GM23338 (cell line): ENCODE measurements at regions not wholly inside any gene's neighbourhood (a gene's known extent, or its start where the extent isn't known, plus 50 kb on each side); places are given as distances from the start of the nearest gene placed in this dataset.

ENCODE experiments used
- ATAC-seq: fragments of 200-7000 bp; cut with Tn5 transposase; 3 replicates; pipeline ENCODE4 v1.9.1; 2020
- DNase-seq: peaks from one replicate; pipeline ENCODE4 v3.0.0-alpha.2; 2015; ENCODE audit warnings: low spot score
- H2AFZ ChIP-seq: fragments of 200-600 bp; sonication (generic); 2 replicates; pipeline ENCODE4 v1.8.0; 2016; ENCODE audit warnings: antibody characterized with exemption, mild to moderate bottlenecking, moderate library complexity
- H3F3A ChIP-seq: fragments of 200-600 bp; sonication (generic); replicated peaks from 2 replicates; pipeline ENCODE4 v1.8.0; 2017; ENCODE audit warnings: antibody characterized with exemption, mixed run types, low read depth
- H3K27ac ChIP-seq: fragments of 200-600 bp; sonication (generic); 2 replicates; pipeline ENCODE4 v1.6.1; 2016; ENCODE audit warnings: low read depth
- H3K27me3 ChIP-seq: fragments of 200-600 bp; sonication (generic); 2 replicates; pipeline ENCODE4 v1.8.0; 2016; ENCODE audit warnings: mild to moderate bottlenecking, mixed run types, moderate library complexity; ENCODE audit not compliant: insufficient read depth
- H3K36me3 ChIP-seq: fragments of 200-600 bp; sonication (generic); 2 replicates; pipeline ENCODE4 v1.8.0; 2016; ENCODE audit warnings: mild to moderate bottlenecking; ENCODE audit not compliant: insufficient read depth
- H3K4me1 ChIP-seq: fragments of 200-600 bp; sonication (generic); 2 replicates; pipeline ENCODE4 v1.8.0; 2016; ENCODE audit warnings: mild to moderate bottlenecking, moderate library complexity; ENCODE audit not compliant: insufficient read depth
- H3K4me2 ChIP-seq: fragments of 200-600 bp; sonication (generic); 2 replicates; pipeline ENCODE4 v1.7.1; 2017; ENCODE audit warnings: mixed run types
- H3K4me3 ChIP-seq: fragments of 200-600 bp; sonication (generic); 2 replicates; pipeline ENCODE4 v1.6.1; 2016; ENCODE audit warnings: mixed run types
- H3K79me2 ChIP-seq: fragments of 200-600 bp; sonication (generic); replicated peaks from 2 replicates; pipeline ENCODE4 v1.8.0; 2017; ENCODE audit warnings: mild to moderate bottlenecking; ENCODE audit not compliant: insufficient read depth
- H3K9me2 ChIP-seq: fragments of 200-600 bp; sonication (generic); 2 replicates; pipeline ENCODE4 v1.8.0; 2017; ENCODE audit not compliant: insufficient read depth
- H4K20me1 ChIP-seq: fragments of 200-600 bp; sonication (generic); replicated peaks from 2 replicates; pipeline ENCODE4 v1.8.0; 2017; ENCODE audit warnings: mild to moderate bottlenecking; ENCODE audit not compliant: insufficient read depth
- H3K27ac Mint-ChIP-seq: 2 replicates; pipeline ENCODE4 v1.8.0; 2020; ENCODE audit warnings: inconsistent platforms, mild to moderate bottlenecking, moderate library complexity, mixed read lengths
- H3K27me3 Mint-ChIP-seq: 3 replicates; pipeline ENCODE4 v1.8.0; 2022; ENCODE audit warnings: low read depth, mild to moderate bottlenecking, moderate library complexity, mixed read lengths, inconsistent platforms; ENCODE audit not compliant: insufficient read depth, poor library complexity
- H3K36me3 Mint-ChIP-seq: 3 replicates; pipeline ENCODE4 v1.8.0; 2021; ENCODE audit warnings: low read depth, mild to moderate bottlenecking, inconsistent platforms, moderate library complexity, mixed read lengths
- H3K4me1 Mint-ChIP-seq: 3 replicates; pipeline ENCODE4 v1.8.0; 2020; ENCODE audit warnings: mild to moderate bottlenecking, inconsistent platforms, mixed read lengths
- H3K4me3 Mint-ChIP-seq: 3 replicates; pipeline ENCODE4 v1.8.0; 2021; ENCODE audit warnings: moderate library complexity, mild to moderate bottlenecking, inconsistent platforms, mixed read lengths
- H3K9me3 Mint-ChIP-seq: 3 replicates; pipeline ENCODE4 v1.8.0; 2020; ENCODE audit warnings: moderate library complexity, mild to moderate bottlenecking, inconsistent platforms, mixed read lengths
- EZH2 ChIP-seq: fragments of 200-600 bp; sonication (generic); IDR thresholded peaks from one replicate; pipeline ENCODE4 v1.8.0; 2017; ENCODE audit warnings: antibody characterized with exemption, mild to moderate bottlenecking, low read depth; ENCODE audit not compliant: unreplicated experiment
- JUNB ChIP-seq: IDR thresholded peaks from one replicate; pipeline ENCODE4 v1.6.1; 2016; ENCODE audit warnings: antibody characterized with exemption; ENCODE audit not compliant: unreplicated experiment
- NANOG ChIP-seq: IDR thresholded peaks from 2 replicates; pipeline ENCODE4 v1.6.1; 2016; ENCODE audit warnings: antibody characterized with exemption, borderline replicate concordance
- POLR2AphosphoS5 ChIP-seq: IDR thresholded peaks from 2 replicates; pipeline ENCODE4 v1.6.1; 2016; ENCODE audit warnings: antibody characterized with exemption, low read depth
- STAT1 ChIP-seq: IDR thresholded peaks from one replicate; pipeline ENCODE4 v1.6.1; 2016; ENCODE audit warnings: antibody characterized with exemption; ENCODE audit not compliant: unreplicated experiment
- ZNF114 ChIP-seq: fragments of 250-450 bp; sonication (Bioruptor Pico); IDR thresholded peaks from 2 replicates; pipeline ENCODE4 v1.5.0; 2020; ENCODE audit warnings: mild to moderate bottlenecking, moderate library complexity
- TF ChIP-seq, protein P1 (sequence below): IDR thresholded peaks from one replicate; pipeline ENCODE4 v1.6.1; 2018; ENCODE audit warnings: antibody characterized with exemption; ENCODE audit not compliant: unreplicated experiment
- TF ChIP-seq, protein P2 (sequence below): IDR thresholded peaks from 2 replicates; pipeline ENCODE4 v1.6.1; 2016; ENCODE audit warnings: antibody characterized with exemption
- TF ChIP-seq, protein P3 (sequence below), 2 experiments: fragments of 200-600 bp in 1 of 2; sonication (generic) in 1 of 2; conservative IDR thresholded peaks; 2 replicates each; pipeline versions ENCODE4 v1.5.1 to v1.6.1; 2016 to 2017; ENCODE audit warnings: antibody characterized with exemption in 2 of 2, low read depth in 2 of 2, mild to moderate bottlenecking in 2 of 2, moderate library complexity in 1 of 2
- TF ChIP-seq, protein P4 (sequence below): fragments of 250-450 bp; sonication (Bioruptor Pico); IDR thresholded peaks from 2 replicates; pipeline ENCODE4 v1.5.0; 2020; ENCODE audit warnings: mild to moderate bottlenecking, moderate library complexity

- ATAC-seq (no peak), DNase-seq (no peak)
- no peaks in the 10 kb centered on the region for H3K4me1 Mint-ChIP-seq
- Histone ChIP-seq H3K27me3 (no peaks in the 10 kb centered on the region), H3K9me2 (no peaks in the 10 kb centered on the region), H4K20me1 (no peaks in the 10 kb centered on the region), H3K79me2 (no peaks in the 10 kb centered on the region), H3F3A (no peaks in the 10 kb centered on the region), H3K4me1 (no peaks in the 10 kb centered on the region), H3K36me3 (no peaks in the 10 kb centered on the region), H2AFZ (no peak overlapping the region; the same call in 1 of the 2 replicates), H3K4me2 (no peak overlapping the region), H3K27ac (no peak overlapping the region), H3K4me3 (no peak overlapping the region)
- no peak overlapping the region for H3K27ac Mint-ChIP-seq
- no peaks in the 10 kb centered on the region for H3K9me3 Mint-ChIP-seq
- no peak overlapping the region for H3K4me3 Mint-ChIP-seq
- no peaks in the 10 kb centered on the region for H3K27me3 Mint-ChIP-seq
- H3K36me3 Mint-ChIP-seq: no peaks in the 10 kb centered on the region
- no peak for TF ChIP-seq EZH2
- TF ChIP-seq ZNF114: no peak
- TF ChIP-seq, protein P1, sequence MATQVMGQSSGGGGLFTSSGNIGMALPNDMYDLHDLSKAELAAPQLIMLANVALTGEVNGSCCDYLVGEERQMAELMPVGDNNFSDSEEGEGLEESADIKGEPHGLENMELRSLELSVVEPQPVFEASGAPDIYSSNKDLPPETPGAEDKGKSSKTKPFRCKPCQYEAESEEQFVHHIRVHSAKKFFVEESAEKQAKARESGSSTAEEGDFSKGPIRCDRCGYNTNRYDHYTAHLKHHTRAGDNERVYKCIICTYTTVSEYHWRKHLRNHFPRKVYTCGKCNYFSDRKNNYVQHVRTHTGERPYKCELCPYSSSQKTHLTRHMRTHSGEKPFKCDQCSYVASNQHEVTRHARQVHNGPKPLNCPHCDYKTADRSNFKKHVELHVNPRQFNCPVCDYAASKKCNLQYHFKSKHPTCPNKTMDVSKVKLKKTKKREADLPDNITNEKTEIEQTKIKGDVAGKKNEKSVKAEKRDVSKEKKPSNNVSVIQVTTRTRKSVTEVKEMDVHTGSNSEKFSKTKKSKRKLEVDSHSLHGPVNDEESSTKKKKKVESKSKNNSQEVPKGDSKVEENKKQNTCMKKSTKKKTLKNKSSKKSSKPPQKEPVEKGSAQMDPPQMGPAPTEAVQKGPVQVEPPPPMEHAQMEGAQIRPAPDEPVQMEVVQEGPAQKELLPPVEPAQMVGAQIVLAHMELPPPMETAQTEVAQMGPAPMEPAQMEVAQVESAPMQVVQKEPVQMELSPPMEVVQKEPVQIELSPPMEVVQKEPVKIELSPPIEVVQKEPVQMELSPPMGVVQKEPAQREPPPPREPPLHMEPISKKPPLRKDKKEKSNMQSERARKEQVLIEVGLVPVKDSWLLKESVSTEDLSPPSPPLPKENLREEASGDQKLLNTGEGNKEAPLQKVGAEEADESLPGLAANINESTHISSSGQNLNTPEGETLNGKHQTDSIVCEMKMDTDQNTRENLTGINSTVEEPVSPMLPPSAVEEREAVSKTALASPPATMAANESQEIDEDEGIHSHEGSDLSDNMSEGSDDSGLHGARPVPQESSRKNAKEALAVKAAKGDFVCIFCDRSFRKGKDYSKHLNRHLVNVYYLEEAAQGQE: no peak
- TF ChIP-seq, protein P2, sequence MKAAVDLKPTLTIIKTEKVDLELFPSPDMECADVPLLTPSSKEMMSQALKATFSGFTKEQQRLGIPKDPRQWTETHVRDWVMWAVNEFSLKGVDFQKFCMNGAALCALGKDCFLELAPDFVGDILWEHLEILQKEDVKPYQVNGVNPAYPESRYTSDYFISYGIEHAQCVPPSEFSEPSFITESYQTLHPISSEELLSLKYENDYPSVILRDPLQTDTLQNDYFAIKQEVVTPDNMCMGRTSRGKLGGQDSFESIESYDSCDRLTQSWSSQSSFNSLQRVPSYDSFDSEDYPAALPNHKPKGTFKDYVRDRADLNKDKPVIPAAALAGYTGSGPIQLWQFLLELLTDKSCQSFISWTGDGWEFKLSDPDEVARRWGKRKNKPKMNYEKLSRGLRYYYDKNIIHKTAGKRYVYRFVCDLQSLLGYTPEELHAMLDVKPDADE: no peak
- TF ChIP-seq, protein P3, sequence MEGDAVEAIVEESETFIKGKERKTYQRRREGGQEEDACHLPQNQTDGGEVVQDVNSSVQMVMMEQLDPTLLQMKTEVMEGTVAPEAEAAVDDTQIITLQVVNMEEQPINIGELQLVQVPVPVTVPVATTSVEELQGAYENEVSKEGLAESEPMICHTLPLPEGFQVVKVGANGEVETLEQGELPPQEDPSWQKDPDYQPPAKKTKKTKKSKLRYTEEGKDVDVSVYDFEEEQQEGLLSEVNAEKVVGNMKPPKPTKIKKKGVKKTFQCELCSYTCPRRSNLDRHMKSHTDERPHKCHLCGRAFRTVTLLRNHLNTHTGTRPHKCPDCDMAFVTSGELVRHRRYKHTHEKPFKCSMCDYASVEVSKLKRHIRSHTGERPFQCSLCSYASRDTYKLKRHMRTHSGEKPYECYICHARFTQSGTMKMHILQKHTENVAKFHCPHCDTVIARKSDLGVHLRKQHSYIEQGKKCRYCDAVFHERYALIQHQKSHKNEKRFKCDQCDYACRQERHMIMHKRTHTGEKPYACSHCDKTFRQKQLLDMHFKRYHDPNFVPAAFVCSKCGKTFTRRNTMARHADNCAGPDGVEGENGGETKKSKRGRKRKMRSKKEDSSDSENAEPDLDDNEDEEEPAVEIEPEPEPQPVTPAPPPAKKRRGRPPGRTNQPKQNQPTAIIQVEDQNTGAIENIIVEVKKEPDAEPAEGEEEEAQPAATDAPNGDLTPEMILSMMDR (conservative IDR thresholded peaks at IDR 0.05; ENCODE audit: low read depth in 2 of 2): no peak
- no peak for TF ChIP-seq JUNB
- TF ChIP-seq POLR2AphosphoS5: no peak
- no peak for TF ChIP-seq STAT1
- TF ChIP-seq NANOG: no peak
- TF ChIP-seq, protein P4, sequence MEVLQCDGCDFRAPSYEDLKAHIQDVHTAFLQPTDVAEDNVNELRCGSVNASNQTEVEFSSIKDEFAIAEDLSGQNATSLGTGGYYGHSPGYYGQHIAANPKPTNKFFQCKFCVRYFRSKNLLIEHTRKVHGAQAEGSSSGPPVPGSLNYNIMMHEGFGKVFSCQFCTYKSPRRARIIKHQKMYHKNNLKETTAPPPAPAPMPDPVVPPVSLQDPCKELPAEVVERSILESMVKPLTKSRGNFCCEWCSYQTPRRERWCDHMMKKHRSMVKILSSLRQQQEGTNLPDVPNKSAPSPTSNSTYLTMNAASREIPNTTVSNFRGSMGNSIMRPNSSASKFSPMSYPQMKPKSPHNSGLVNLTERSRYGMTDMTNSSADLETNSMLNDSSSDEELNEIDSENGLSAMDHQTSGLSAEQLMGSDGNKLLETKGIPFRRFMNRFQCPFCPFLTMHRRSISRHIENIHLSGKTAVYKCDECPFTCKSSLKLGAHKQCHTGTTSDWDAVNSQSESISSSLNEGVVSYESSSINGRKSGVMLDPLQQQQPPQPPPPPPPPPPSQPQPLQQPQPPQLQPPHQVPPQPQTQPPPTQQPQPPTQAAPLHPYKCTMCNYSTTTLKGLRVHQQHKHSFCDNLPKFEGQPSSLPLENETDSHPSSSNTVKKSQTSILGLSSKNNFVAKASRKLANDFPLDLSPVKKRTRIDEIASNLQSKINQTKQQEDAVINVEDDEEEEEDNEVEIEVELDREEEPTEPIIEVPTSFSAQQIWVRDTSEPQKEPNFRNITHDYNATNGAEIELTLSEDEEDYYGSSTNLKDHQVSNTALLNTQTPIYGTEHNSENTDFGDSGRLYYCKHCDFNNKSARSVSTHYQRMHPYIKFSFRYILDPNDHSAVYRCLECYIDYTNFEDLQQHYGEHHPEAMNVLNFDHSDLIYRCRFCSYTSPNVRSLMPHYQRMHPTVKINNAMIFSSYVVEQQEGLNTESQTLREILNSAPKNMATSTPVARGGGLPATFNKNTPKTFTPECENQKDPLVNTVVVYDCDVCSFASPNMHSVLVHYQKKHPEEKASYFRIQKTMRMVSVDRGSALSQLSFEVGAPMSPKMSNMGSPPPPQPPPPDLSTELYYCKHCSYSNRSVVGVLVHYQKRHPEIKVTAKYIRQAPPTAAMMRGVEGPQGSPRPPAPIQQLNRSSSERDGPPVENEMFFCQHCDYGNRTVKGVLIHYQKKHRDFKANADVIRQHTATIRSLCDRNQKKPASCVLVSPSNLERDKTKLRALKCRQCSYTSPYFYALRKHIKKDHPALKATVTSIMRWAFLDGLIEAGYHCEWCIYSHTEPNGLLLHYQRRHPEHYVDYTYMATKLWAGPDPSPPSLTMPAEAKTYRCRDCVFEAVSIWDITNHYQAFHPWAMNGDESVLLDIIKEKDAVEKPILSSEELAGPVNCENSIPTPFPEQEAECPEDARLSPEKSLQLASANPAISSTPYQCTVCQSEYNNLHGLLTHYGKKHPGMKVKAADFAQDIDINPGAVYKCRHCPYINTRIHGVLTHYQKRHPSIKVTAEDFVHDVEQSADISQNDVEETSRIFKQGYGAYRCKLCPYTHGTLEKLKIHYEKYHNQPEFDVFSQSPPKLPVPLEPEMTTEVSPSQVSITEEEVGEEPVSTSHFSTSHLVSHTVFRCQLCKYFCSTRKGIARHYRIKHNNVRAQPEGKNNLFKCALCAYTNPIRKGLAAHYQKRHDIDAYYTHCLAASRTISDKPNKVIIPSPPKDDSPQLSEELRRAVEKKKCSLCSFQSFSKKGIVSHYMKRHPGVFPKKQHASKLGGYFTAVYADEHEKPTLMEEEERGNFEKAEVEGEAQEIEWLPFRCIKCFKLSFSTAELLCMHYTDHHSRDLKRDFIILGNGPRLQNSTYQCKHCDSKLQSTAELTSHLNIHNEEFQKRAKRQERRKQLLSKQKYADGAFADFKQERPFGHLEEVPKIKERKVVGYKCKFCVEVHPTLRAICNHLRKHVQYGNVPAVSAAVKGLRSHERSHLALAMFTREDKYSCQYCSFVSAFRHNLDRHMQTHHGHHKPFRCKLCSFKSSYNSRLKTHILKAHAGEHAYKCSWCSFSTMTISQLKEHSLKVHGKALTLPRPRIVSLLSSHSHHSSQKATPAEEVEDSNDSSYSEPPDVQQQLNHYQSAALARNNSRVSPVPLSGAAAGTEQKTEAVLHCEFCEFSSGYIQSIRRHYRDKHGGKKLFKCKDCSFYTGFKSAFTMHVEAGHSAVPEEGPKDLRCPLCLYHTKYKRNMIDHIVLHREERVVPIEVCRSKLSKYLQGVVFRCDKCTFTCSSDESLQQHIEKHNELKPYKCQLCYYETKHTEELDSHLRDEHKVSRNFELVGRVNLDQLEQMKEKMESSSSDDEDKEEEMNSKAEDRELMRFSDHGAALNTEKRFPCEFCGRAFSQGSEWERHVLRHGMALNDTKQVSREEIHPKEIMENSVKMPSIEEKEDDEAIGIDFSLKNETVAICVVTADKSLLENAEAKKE: no peak
Observed at GRCh38 chr5:58123501-58123900, 336.4 kb downstream of the PLK2 start.
